ENCODE measurements at regions not wholly inside any gene's neighbourhood (a gene's known extent, or its start where the extent isn't known, plus 50 kb on each side); places are given as distances from the start of the nearest gene placed in this dataset.

DNA sequence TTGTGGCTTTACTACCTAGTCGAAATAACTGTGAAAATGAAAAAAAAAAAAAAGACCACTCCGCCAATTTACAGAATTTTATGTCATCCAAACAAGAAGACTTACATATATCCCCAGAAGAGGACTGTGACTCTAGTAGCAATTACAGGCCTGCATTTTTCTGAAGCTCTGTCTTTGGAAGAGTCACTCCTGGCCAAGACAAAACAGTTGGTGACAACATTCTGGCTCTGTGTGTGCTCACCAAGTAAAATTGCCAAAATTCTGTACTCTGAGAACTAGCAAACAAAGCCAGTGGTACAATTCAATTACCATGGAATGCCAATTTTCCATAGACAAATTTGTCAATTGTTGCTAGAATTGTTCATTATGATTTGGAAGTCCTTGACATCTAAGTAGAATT lies 311.1 kb downstream of the PDGFC start:
- no peaks in the 10 kb centered on the region for H3K27me3 ChIP-seq
- H3K36me3 ChIP-seq, result no peaks in the 10 kb centered on the region
- H3K4me1 ChIP-seq, result no peaks in the 10 kb centered on the region
- TF ChIP-seq, protein P1, sequence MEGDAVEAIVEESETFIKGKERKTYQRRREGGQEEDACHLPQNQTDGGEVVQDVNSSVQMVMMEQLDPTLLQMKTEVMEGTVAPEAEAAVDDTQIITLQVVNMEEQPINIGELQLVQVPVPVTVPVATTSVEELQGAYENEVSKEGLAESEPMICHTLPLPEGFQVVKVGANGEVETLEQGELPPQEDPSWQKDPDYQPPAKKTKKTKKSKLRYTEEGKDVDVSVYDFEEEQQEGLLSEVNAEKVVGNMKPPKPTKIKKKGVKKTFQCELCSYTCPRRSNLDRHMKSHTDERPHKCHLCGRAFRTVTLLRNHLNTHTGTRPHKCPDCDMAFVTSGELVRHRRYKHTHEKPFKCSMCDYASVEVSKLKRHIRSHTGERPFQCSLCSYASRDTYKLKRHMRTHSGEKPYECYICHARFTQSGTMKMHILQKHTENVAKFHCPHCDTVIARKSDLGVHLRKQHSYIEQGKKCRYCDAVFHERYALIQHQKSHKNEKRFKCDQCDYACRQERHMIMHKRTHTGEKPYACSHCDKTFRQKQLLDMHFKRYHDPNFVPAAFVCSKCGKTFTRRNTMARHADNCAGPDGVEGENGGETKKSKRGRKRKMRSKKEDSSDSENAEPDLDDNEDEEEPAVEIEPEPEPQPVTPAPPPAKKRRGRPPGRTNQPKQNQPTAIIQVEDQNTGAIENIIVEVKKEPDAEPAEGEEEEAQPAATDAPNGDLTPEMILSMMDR (IDR thresholded peaks at IDR 0.05), result no peak
- no peak for TF ChIP-seq POLR2AphosphoS5 (IDR thresholded peaks at IDR 0.05; ENCODE audit: insufficient read depth in 1 of 2, low read depth in 1 of 2)
- intact Hi-C loops (cut with DNase I), result no loop called here
- H3K9me3 ChIP-seq, result no peaks in the 10 kb centered on the region
- H3K27ac ChIP-seq, result no peak overlapping the region
- no peak overlapping the region for H3K4me3 ChIP-seq
- no peak for DNase-seq (ENCODE audit: extremely low spot score in 2 of 2)

DNA sequence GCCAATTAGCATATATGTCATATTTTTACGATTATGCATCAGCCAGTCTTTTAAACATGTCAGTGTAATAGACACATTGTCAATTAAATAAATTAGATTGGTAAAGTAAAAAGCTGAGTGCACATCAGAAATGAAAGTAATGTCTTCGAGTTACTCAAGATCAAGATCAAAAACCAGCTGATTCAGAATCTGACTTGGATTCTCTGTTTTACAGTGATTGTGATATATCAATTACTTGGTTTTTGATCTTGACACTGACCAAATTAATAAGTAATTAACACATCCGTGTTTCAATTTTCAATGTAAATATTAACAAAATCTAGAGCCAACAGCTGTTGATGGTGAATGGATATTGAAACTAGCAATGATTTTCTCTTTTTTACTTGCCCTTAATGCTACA lies 311.6 kb downstream of the PDGFC start:
- Histone ChIP-seq H3K4me1 (no peaks in the 10 kb centered on the region), H3K4me3 (no peak overlapping the region), H3K27ac (no peak overlapping the region), H3K9me3 (no peaks in the 10 kb centered on the region), H3K27me3 (no peaks in the 10 kb centered on the region), H3K36me3 (no peaks in the 10 kb centered on the region)
- intact Hi-C loops (cut with DNase I), result no loop called here
- no peak for DNase-seq (ENCODE audit: extremely low spot score in 2 of 2)
- TF ChIP-seq POLR2AphosphoS5 (IDR thresholded peaks at IDR 0.05; ENCODE audit: insufficient read depth in 1 of 2, low read depth in 1 of 2), result no peak
- TF ChIP-seq, protein P1 (IDR thresholded peaks at IDR 0.05), result no peak

DNA sequence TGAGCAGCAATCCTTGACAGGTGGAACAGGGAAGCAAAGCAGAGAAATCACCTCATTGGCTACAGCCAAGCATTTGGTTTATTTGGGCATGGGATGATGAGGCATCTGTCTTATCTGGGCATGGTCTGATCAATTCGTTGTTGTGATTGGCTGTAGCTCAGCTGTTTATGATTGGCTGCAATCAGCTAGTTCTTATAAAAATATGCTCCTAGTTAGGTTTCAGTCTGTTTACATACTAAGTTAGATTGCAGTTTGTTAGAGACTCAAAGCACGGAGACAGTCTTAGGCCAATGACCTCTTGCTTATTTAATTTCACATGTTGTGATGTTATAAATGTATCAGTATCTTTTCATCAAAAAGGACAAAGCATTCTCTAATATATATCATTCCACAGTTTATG lies 312.0 kb downstream of the PDGFC start:
- no peak for DNase-seq (ENCODE audit: extremely low spot score in 2 of 2)

DNA sequence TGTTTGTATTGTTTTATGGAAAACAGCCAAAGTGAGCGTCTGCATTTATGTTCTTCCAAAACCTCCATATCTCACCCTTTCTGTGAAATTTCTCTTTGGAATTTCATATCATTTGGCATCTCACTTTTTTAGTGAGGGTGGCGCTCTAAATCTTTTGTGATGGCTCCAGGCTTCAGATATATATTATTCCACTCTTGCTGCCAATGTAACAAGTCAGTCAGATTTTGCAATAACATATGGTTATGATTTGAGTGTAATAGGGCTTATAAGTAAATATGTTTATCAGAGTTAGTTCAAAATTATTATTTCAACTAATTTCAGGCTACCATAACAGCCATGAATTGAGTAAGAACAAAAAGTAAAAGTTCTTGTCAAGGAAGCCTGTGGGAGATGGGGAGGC lies 314.7 kb downstream of the PDGFC start:
- intact Hi-C loops (cut with DNase I), result no loop called here
- Histone ChIP-seq H3K27me3 (no peaks in the 10 kb centered on the region), H3K27ac (no peak overlapping the region), H3K9me3 (no peaks in the 10 kb centered on the region), H3K4me3 (no peak overlapping the region), H3K36me3 (no peaks in the 10 kb centered on the region), H3K4me1 (no peaks in the 10 kb centered on the region)
- DNase-seq (ENCODE audit: extremely low spot score in 2 of 2), result no peak
- TF ChIP-seq POLR2AphosphoS5 (IDR thresholded peaks at IDR 0.05; ENCODE audit: insufficient read depth in 1 of 2, low read depth in 1 of 2) (no peak), POLR2A (IDR thresholded peaks at IDR 0.05) (no peak)
- TF ChIP-seq, protein P1 (IDR thresholded peaks at IDR 0.05), result no peak

More for the DNA sequence above, 312.0 kb downstream of the PDGFC start:
- TF ChIP-seq POLR2A (IDR thresholded peaks at IDR 0.05), result no peak
- no peak for TF ChIP-seq POLR2AphosphoS5 (IDR thresholded peaks at IDR 0.05; ENCODE audit: insufficient read depth in 1 of 2, low read depth in 1 of 2)
- TF ChIP-seq, protein P1 (IDR thresholded peaks at IDR 0.05), result no peak
- H3K4me3 ChIP-seq, result no peak overlapping the region
- H3K9me3 ChIP-seq, result no peaks in the 10 kb centered on the region
- intact Hi-C loops (cut with DNase I), result no loop called here
- no peaks in the 10 kb centered on the region for H3K27me3 ChIP-seq
- H3K27ac ChIP-seq, result no peak overlapping the region
- no peaks in the 10 kb centered on the region for H3K4me1 ChIP-seq
- no peaks in the 10 kb centered on the region for H3K36me3 ChIP-seq

DNA sequence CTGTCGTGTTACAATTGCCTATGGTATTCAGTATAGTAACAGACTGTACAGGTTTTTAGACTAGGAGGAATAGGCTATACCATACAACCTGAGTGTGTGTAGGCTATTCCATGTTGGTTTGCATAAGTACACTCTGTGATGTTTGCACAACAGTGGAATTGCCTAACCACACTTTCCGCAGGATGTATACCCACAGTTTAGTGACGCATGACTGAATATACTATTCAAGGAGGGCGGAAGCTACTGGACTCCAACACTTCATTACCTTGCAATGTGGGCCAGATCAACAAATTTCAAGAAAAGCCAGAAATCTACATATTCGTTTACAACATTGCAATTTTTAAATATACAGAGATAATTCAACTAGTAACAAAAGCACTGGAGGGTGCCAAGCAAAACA lies 317.2 kb downstream of the PDGFC start:
- no peaks in the 10 kb centered on the region for H3K36me3 ChIP-seq
- H3K4me3 ChIP-seq, result no peak overlapping the region
- H3K4me1 ChIP-seq, result no peaks in the 10 kb centered on the region
- no peaks in the 10 kb centered on the region for H3K9me3 ChIP-seq
- intact Hi-C loops (cut with DNase I), result no loop called here
- DNase-seq (ENCODE audit: extremely low spot score in 2 of 2), result no peak
- H3K27ac ChIP-seq, result no peak overlapping the region
- H3K27me3 ChIP-seq, result no peaks in the 10 kb centered on the region
- no peak for TF ChIP-seq POLR2AphosphoS5 (IDR thresholded peaks at IDR 0.05; ENCODE audit: insufficient read depth in 1 of 2, low read depth in 1 of 2)
- TF ChIP-seq POLR2A (IDR thresholded peaks at IDR 0.05), result no peak
- TF ChIP-seq, protein P1 (IDR thresholded peaks at IDR 0.05), result no peak
